OCI-LY1 (cell line): ENCODE measurements at regions not wholly inside any gene's neighbourhood (a gene's known extent, or its start where the extent isn't known, plus 50 kb on each side); places are given as distances from the start of the nearest gene placed in this dataset.
"Not testable (repeated sequence)": the region's sequence is repeated elsewhere in the genome, so short reads cannot be mapped to it uniquely, and the experiment has no call there.

Experiments
- H2AFZ ChIP-seq: fragments of 200-600 bp; sonication (generic), shearing (Covaris generic); 2 replicates; pipeline ENCODE4 v1.6.0; 2014; ENCODE audit warnings: antibody characterized with exemption, mild to moderate bottlenecking, low read length
- H3F3A ChIP-seq: fragments of 200-600 bp; sonication (generic), shearing (Covaris generic); 2 replicates; pipeline ENCODE4 v1.6.0; 2014; ENCODE audit warnings: mild to moderate bottlenecking, antibody characterized with exemption, low read length, moderate library complexity; ENCODE audit not compliant: insufficient read depth
- H3K27ac ChIP-seq: fragments of 200-600 bp; sonication (generic); 2 replicates; pipeline ENCODE4 v1.5.1; 2014; ENCODE audit warnings: low read length, mixed run types, mild to moderate bottlenecking, low read depth; ENCODE audit not compliant: poor library complexity, severe bottlenecking
- H3K27me3 ChIP-seq: fragments of 200-600 bp; sonication (generic); 2 replicates; pipeline ENCODE4 v1.6.0; 2014; ENCODE audit warnings: antibody characterized with exemption, mild to moderate bottlenecking, low read length, moderate library complexity; ENCODE audit not compliant: insufficient read depth
- H3K36me3 ChIP-seq: fragments of 200-600 bp; sonication (generic); 2 replicates; pipeline ENCODE4 v1.6.1; 2014; ENCODE audit warnings: mild to moderate bottlenecking, antibody characterized with exemption, low read length, moderate library complexity, mixed read lengths; ENCODE audit not compliant: insufficient read depth
- H3K4me1 ChIP-seq: fragments of 200-600 bp; sonication (generic); 2 replicates; pipeline ENCODE4 v1.5.1; 2014; ENCODE audit warnings: mild to moderate bottlenecking, low read length, moderate library complexity; ENCODE audit not compliant: insufficient read depth, severe bottlenecking
- H3K4me2 ChIP-seq: fragments of 200-600 bp; sonication (generic), shearing (Covaris generic); 2 replicates; pipeline ENCODE4 v1.6.1; 2014; ENCODE audit warnings: low read length
- H3K4me3 ChIP-seq: fragments of 200-600 bp; sonication (generic); 2 replicates; pipeline ENCODE4 v1.5.1; 2014; ENCODE audit warnings: low read length, low read depth, mild to moderate bottlenecking, mixed read lengths; ENCODE audit not compliant: poor library complexity, severe bottlenecking
- H3K79me2 ChIP-seq: fragments of 200-600 bp; shearing (Covaris generic); 2 replicates; pipeline ENCODE4 v1.6.1; 2016; ENCODE audit warnings: mixed run types, low read length, mixed read lengths; ENCODE audit not compliant: insufficient read depth
- H3K9ac ChIP-seq: fragments of 200-600 bp; sonication (generic), shearing (Covaris generic); 2 replicates; pipeline ENCODE4 v1.6.1; 2014; ENCODE audit warnings: mild to moderate bottlenecking, low read length, mixed read lengths
- H3K9me2 ChIP-seq: fragments of 200-600 bp; sonication (generic), shearing (Covaris generic); 2 replicates; pipeline ENCODE4 v1.6.1; 2014; ENCODE audit warnings: low read depth, mild to moderate bottlenecking, low read length, mixed read lengths
- H3K9me3 ChIP-seq: fragments of 200-600 bp; shearing (Covaris generic); 2 replicates; pipeline ENCODE4 v1.6.1; 2014; ENCODE audit warnings: low read length, mixed read lengths
- H4K20me1 ChIP-seq: fragments of 200-600 bp; sonication (generic), shearing (Covaris generic); 2 replicates; pipeline ENCODE4 v1.6.0; 2016; ENCODE audit warnings: mild to moderate bottlenecking, low read length; ENCODE audit not compliant: insufficient read depth
- CTCF ChIP-seq: fragments of 200-600 bp; sonication (generic), shearing (Covaris generic); IDR thresholded peaks from 2 replicates; pipeline ENCODE4 v1.5.1; 2017; ENCODE audit warnings: mild to moderate bottlenecking, antibody characterized with exemption, low read length, moderate library complexity, mixed read lengths
- EZH2 ChIP-seq: fragments of 200-600 bp; sonication (generic), shearing (Covaris generic); IDR thresholded peaks from 2 replicates; pipeline ENCODE4 v1.8.0; 2017; ENCODE audit warnings: borderline replicate concordance, mixed run types, mild to moderate bottlenecking, antibody characterized with exemption, low read length, moderate library complexity, mixed read lengths

- Histone ChIP-seq H3K4me1 (no peaks in the 10 kb centered on the region), H3F3A (no peaks in the 10 kb centered on the region), H3K27ac (no peak overlapping the region), H2AFZ (no peak overlapping the region), H3K4me2 (no peak overlapping the region), H3K27me3 (no peaks in the 10 kb centered on the region), H3K9me2 (no peaks in the 10 kb centered on the region), H3K4me3 (no peak overlapping the region), H3K9me3 (no peaks in the 10 kb centered on the region), H4K20me1 (no peaks in the 10 kb centered on the region), H3K79me2 (no peaks in the 10 kb centered on the region), H3K9ac (no peak overlapping the region), H3K36me3 (no peaks in the 10 kb centered on the region)
- TF ChIP-seq CTCF (no peak), EZH2 (no peak)
Observed at GRCh38 chr15:62325597-62325996, 160.5 kb upstream of the C2CD4B start.

DNA sequence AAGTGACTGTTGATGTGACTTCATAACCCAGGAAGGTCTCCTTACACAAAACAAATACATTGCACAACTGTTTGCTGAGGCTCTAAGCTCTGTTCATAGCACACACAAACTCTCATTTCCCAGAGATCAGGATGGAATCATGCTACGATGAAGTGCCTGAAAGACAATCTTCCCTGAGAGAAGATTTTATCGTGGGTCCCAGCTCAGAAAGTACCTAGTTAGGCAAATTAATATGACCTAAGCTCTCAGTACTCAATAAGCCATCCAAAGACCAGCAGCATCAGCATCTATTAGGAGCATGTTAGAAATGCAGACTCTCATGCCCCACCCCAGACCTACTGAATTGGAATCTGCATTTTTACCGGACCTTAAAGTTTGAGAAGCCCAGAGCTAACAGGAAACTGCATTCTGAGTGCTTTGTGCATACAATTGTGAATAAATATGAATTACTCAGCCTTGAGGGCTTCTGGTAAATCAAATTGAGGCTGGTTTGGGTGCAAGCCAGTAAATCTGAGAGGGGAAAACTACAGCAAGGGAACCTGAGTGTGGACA lies 161.5 kb upstream of the C2CD4B start:
- H3K4me1 ChIP-seq: no peaks in the 10 kb centered on the region
- H3K4me3 ChIP-seq: no peak overlapping the region
- no peak overlapping the region for H3K27ac ChIP-seq
- no peak overlapping the region for H3K9ac ChIP-seq
- no peaks in the 10 kb centered on the region for H3K79me2 ChIP-seq
- no peak overlapping the region for H2AFZ ChIP-seq
- H3K4me2 ChIP-seq: no peak overlapping the region
- no peaks in the 10 kb centered on the region for H3K9me3 ChIP-seq
- TF ChIP-seq EZH2 (no peak), CTCF (no peak)
- no peaks in the 10 kb centered on the region for H3K9me2 ChIP-seq
- no peaks in the 10 kb centered on the region for H3F3A ChIP-seq
- no peaks in the 10 kb centered on the region for H4K20me1 ChIP-seq
- no peaks in the 10 kb centered on the region for H3K27me3 ChIP-seq
- H3K36me3 ChIP-seq: no peaks in the 10 kb centered on the region

GRCh38 chr15:62327406-62327805 lies 162.3 kb upstream of the C2CD4B start:
- H3K36me3 ChIP-seq: no peaks in the 10 kb centered on the region
- no peaks in the 10 kb centered on the region for H3F3A ChIP-seq
- H3K79me2 ChIP-seq: no peaks in the 10 kb centered on the region
- no peaks in the 10 kb centered on the region for H3K4me1 ChIP-seq
- no peak overlapping the region for H3K9ac ChIP-seq
- TF ChIP-seq EZH2 (no peak), CTCF (no peak)
- H3K4me2 ChIP-seq: no peak overlapping the region
- H2AFZ ChIP-seq: no peak overlapping the region
- H3K9me2 ChIP-seq: no peaks in the 10 kb centered on the region
- no peak overlapping the region for H3K27ac ChIP-seq
- no peaks in the 10 kb centered on the region for H3K9me3 ChIP-seq
- H3K27me3 ChIP-seq: no peaks in the 10 kb centered on the region
- no peaks in the 10 kb centered on the region for H4K20me1 ChIP-seq
- H3K4me3 ChIP-seq: no peak overlapping the region

- not testable (repeated sequence) for H3K27me3 ChIP-seq, H3K27ac ChIP-seq, H3K36me3 ChIP-seq
Observed at GRCh38 chr15:62332472-62332871, 167.4 kb upstream of the C2CD4B start.

More at GRCh38 chr15:62332472-62332871, 167.4 kb upstream of the C2CD4B start:
- not testable (repeated sequence) for H3K9me3 ChIP-seq, H3K4me1 ChIP-seq, H3K9me2 ChIP-seq, H3K4me3 ChIP-seq, H3K9ac ChIP-seq, H4K20me1 ChIP-seq, H3K79me2 ChIP-seq, H3F3A ChIP-seq, H3K4me2 ChIP-seq, H2AFZ ChIP-seq
